Epithelial cell of proximal tubule (primary cell): ENCODE measurements at regions not wholly inside any gene's neighbourhood (a gene's known extent, or its start where the extent isn't known, plus 50 kb on each side); places are given as distances from the start of the nearest gene placed in this dataset.
A peak's percentile ranks its signal among the peaks of the same experiment; 100 is the strongest.

Experiments used
- DNase-seq: peaks from one replicate; pipeline ENCODE4 v3.0.0-alpha.2; 2011; ENCODE audit warnings: low read depth
- H3K4me3 ChIP-seq: 2 replicates; pipeline ENCODE4 v1.5.1; 2011; ENCODE audit warnings: low read depth, mild to moderate bottlenecking, low read length
- CTCF ChIP-seq: conservative IDR thresholded peaks from 2 replicates; pipeline ENCODE4 v1.5.1; 2012; ENCODE audit warnings: low read depth, mild to moderate bottlenecking, low read length

GRCh38 chr3:161555320-161555719 lies 58.7 kb downstream of the OTOL1 start:
- H3K4me3 ChIP-seq, result no peak overlapping the region
- no peak for DNase-seq
- TF ChIP-seq CTCF, result no peak

- no peak overlapping the region for H3K4me3 ChIP-seq
- TF ChIP-seq CTCF, result no peak
- no peak for DNase-seq
These were observed 59.9 kb downstream of the OTOL1 start for GRCh38 chr3:161556533-161556932.

- no peak overlapping the region for H3K4me3 ChIP-seq
- DNase-seq, result no peak
- TF ChIP-seq CTCF, result no peak
These were observed 60.3 kb downstream of the OTOL1 start for GRCh38 chr3:161556941-161557340.

- TF ChIP-seq CTCF, result no peak
- DNase-seq, result no peak
These were observed 61.0 kb downstream of the OTOL1 start for GRCh38 chr3:161557445-161558150.

GRCh38 chr3:161558236-161558635 lies 61.6 kb downstream of the OTOL1 start:
- no peak overlapping the region for H3K4me3 ChIP-seq
- no peak for DNase-seq
- no peak for TF ChIP-seq CTCF

More at GRCh38 chr3:161557445-161558150, 61.0 kb downstream of the OTOL1 start:
- no peak overlapping the region for H3K4me3 ChIP-seq

GRCh38 chr3:161559177-161559998 lies 62.8 kb downstream of the OTOL1 start:
- H3K4me3 ChIP-seq, result no peak overlapping the region
- TF ChIP-seq CTCF, result peak; percentile 92
- peak; percentile 6 for DNase-seq
